ENCODE measurements at regions not wholly inside any gene's neighbourhood (a gene's known extent, or its start where the extent isn't known, plus 50 kb on each side); places are given as distances from the start of the nearest gene placed in this dataset.

DNA sequence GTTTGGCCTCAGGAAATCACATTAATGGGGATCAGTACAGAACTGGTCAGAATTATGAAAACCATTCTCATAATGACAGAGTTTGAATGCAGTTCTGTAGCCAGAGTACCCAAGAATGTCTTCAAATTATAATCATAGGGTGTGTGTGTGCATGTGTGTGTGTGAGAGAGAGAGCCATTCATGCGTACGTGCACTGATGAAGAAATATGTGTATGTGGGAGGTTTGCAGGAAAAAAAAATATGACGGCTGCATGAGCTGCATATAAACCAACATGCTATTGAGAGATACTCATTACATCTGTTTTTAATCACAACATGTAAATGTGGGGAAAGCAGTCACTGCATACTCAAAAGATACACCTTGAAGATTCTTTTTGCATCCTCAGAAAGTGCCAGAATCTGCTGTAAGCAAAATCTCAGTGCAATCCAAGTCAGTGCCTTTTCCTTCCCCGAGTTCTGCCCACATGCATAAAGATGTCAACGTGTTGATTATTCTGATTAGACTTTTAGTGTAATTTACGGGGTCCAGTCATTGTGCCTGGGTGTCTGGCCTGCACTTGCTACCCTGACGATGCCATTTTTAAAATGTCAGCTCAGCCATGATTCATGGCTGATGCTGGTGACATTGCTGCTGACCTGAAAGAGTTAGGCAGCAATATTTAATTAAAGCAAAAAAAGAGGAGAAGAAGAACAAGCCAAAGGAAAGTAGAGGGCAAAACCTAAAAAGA, 378.7 kb upstream of the ZFHX3 start:
- TF ChIP-seq CTCF (IDR thresholded peaks at IDR 0.05; ENCODE audit: low read depth, low read length), result no peak
- TF ChIP-seq EZH2phosphoT487 (IDR thresholded peaks at IDR 0.05; ENCODE audit: low read depth), result no peak
